Heart right ventricle (tissue), 16 donors: ENCODE measurements at regions not wholly inside any gene's neighbourhood (a gene's known extent, or its start where the extent isn't known, plus 50 kb on each side); places are given as distances from the start of the nearest gene placed in this dataset.

ENCODE experiments used
- ATAC-seq, 8 donors: fragments of 200-7000 bp; cut with Tn5 transposase; one replicate each; pipeline ENCODE4 v1.9.1; 2020; ENCODE audit warnings: mild to moderate bottlenecking in 8 of 8, moderate library complexity in 8 of 8, moderate number of reproducible peaks in 1 of 8
- DNase-seq, 2 donors: peaks; one replicate each; pipeline ENCODE4 v3.0.0-alpha.2; 2020
- H3K27ac ChIP-seq, 10 donors: fragments of 200-600 bp; sonication (generic) in 2 of 10; one replicate each; pipeline versions ENCODE4 v1.5.0 to v1.8.0; 2020 to 2022; ENCODE audit warnings: mild to moderate bottlenecking in 3 of 10
- H3K27me3 ChIP-seq, 7 donors: fragments of 200-600 bp; one replicate each; pipeline ENCODE4 v1.8.0; 2021 to 2022; ENCODE audit warnings: mild to moderate bottlenecking in 2 of 7
- H3K36me3 ChIP-seq, 9 donors: fragments of 200-600 bp; sonication (generic) in 1 of 9; one replicate each; pipeline versions ENCODE4 v1.5.0 to v1.8.0; 2020 to 2022; ENCODE audit warnings: mild to moderate bottlenecking in 2 of 9
- H3K4me1 ChIP-seq, 9 donors: fragments of 200-600 bp; sonication (generic) in 1 of 9; one replicate each; pipeline versions ENCODE4 v1.5.0 to v1.8.0; 2020 to 2022; ENCODE audit warnings: mild to moderate bottlenecking in 4 of 9
- H3K4me3 ChIP-seq, 10 donors: fragments of 200-600 bp; sonication (generic) in 2 of 10; one replicate each; pipeline versions ENCODE4 v1.5.0 to v1.8.0; 2020 to 2022; ENCODE audit warnings: mild to moderate bottlenecking in 7 of 10, moderate library complexity in 2 of 10
- H3K9me3 ChIP-seq, 11 donors: fragments of 200-600 bp in 10 of 11; sonication (generic) in 2 of 11; one replicate each; pipeline versions ENCODE4 v1.5.0 to v1.8.0; 2013 to 2022; ENCODE audit warnings: mild to moderate bottlenecking in 2 of 11, control low read depth in 1 of 11, moderate library complexity in 1 of 11
- CTCF ChIP-seq, 9 donors: fragments of 200-600 bp; sonication (generic) in 2 of 9; IDR thresholded peaks; one replicate each; pipeline versions ENCODE4 v1.5.0 to v1.8.0; 2021 to 2022; ENCODE audit warnings: antibody characterized with exemption in 9 of 9, mild to moderate bottlenecking in 5 of 9, moderate library complexity in 1 of 9
- WGBS, 2 donors: extraction: QIAGEN DNeasy Blood & Tissue Kit; methylation state at CpG; one replicate each; pipeline ENCODE4 v1.1.7; 2013; ENCODE audit warnings: inconsistent platforms in 1 of 2; 5-methylcytosine and 5-hydroxymethylcytosine counted together
- intact Hi-C, 10 donors: fragments of 100-400 bp; cut with DNase I; formaldehyde crosslinking; loops; one replicate each; pipeline versions ENCODE4 v1.11.1 to v1.14.2; 2022
- donor health status: Arrhythmogenic right ventricular cardiomyopathy.
- donor health status: ischemic (EF 13 %, LVEDD 7.1; RV severe dilation, severe dysfunction).
- donor health status: healthy with polysubstance abuse.
- donor health status: DM: no; HTN: yes; CAD: no.
- donor health status: DM: no; HTN: no; CAD: no.
- donor health status: ischemic (EF 25% LVEDD 6.9; RV normal size, moderate dysfunction).
- donor health status: ischemic (EF 25% LVEDD 5.7; RV mildly dilated, moderate dysfunction).
- donor health status: healthy.
- donor health status: DM: yes; HTN: yes; CAD: no.
- donor health status: Ischemic cardiomyopathy.
- donor health status: ischemic (EF 35%, LVEDD 5.7; RV mildly dilated, moderate dysfunction).
- donor health status: nonischemic (EF 11% LVEDD 7.7; RV severe dilation, severe dysfunction).
- donor health status: DM: yes; HTN: yes; CAD: no.
- donor health status: PGD.
- donor health status: ischemic (EF 29% LVEDD 5.4; RV normal size, mild dysfunction).
- donor health status: nonischemic (EF 23%, LVEDD 6.1; RV moderate dilation, normal function).

DNA sequence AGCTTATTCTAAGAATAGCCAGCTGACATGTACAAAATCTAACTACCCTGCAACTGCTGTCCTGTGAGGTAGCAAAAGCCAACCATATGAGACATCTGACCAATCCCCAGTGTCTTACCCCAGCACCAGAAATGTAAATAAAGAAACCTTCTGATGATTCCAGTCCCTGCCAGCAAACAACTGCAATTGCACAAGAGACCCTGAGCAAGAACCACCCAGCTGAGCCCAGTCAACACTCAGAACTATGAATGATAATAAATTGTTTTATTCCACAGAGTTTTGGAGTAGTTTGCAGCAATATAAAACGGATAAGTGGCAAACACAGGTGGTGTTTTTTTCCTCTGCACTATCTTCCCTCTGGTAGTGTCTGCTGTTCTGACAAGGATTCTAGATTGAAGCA lies 94.9 kb downstream of the ERCC5 start:
- DNase-seq (no peak), ATAC-seq (no peak)
- H3K36me3 ChIP-seq = no peaks in the 10 kb centered on the region
- 78 to 88% methylated on average over 1 of the region's 1 CpG for WGBS, 2 donors
- H3K27ac ChIP-seq = no peak overlapping the region
- intact Hi-C loops = no loop called here
- no peak overlapping the region for H3K4me3 ChIP-seq
- TF ChIP-seq CTCF (IDR thresholded peaks at IDR 0.05) = no peak
- H3K27me3 ChIP-seq = peaks cover 0 to 5% (median 0%) of the 10 kb centered on the region in 7 donors
- H3K4me1 ChIP-seq = no peaks in the 10 kb centered on the region
- H3K9me3 ChIP-seq = peaks cover 0 to 20% (median 0%) of the 10 kb centered on the region in 11 donors

- DNase-seq (no peak), ATAC-seq (no peak)
- 78% methylated on average over 5 of the region's 5 CpGs for WGBS, 2 donors
- Histone ChIP-seq H3K27ac (no peak overlapping the region), H3K36me3 (no peaks in the 10 kb centered on the region), H3K4me3 (no peak overlapping the region), H3K27me3 (peaks cover 0 to 5% (median 0%) of the 10 kb centered on the region in 7 donors), H3K9me3 (peaks cover 0 to 20% (median 0%) of the 10 kb centered on the region in 11 donors), H3K4me1 (no peaks in the 10 kb centered on the region)
- TF ChIP-seq CTCF (IDR thresholded peaks at IDR 0.05) = no peak
- intact Hi-C loops = no loop called here
Observed at GRCh38 chr13:102940143-102940542, 94.3 kb downstream of the ERCC5 start.

DNA sequence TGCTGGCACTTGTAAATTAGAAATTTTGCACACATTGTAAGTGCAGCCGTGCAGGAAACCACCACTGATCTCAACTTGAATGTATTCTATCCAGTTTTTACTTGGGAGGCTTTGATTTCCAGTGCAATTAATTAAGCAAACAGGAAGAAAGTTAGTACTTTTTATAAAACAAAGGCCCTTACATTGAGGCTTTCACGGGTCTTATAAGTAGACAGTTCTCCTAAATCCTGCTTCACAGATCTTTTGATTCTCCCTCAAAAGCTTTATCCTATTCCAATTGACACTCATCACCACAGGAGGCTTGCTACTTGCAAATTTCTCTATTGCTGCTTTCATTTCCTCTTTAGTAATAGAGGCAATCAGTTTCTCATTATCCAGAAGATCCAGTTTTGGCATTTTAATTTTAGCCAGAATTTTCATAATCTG lies 90.1 kb downstream of the ERCC5 start:
- no peak for ATAC-seq
- Histone ChIP-seq H3K4me3 (no peak overlapping the region), H3K4me1 (no peaks in the 10 kb centered on the region), H3K9me3 (peaks cover 0 to 8% (median 0%) of the 10 kb centered on the region in 11 donors), H3K27ac (no peak overlapping the region), H3K36me3 (no peaks in the 10 kb centered on the region), H3K27me3 (no peaks in the 10 kb centered on the region)
- TF ChIP-seq CTCF (IDR thresholded peaks at IDR 0.05) = no peak
- no peak for DNase-seq
- 53 to 64% methylated on average over 2 of the region's 2 CpGs for WGBS, 2 donors
- intact Hi-C loops = no loop called here

DNA sequence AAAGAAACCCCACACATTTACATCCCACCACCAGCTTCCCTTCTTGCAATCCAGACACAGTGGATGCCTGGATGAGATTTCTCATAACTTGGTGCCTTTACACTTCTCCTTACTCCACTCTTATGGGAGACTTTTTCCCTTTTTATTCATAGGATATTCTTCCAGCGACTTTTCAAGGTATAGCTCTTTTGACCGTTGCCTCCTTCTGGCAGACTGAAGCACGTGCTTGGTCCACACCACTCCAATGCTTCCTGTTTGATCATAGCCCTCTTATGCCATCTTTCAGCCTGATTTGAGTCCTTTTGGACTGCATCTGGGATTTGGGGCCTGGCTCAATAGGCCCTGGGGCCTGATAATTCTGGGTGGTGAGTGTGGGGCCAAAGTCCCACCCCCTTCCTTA lies 87.7 kb downstream of the ERCC5 start:
- Histone ChIP-seq H3K4me1 (no peaks in the 10 kb centered on the region), H3K36me3 (no peaks in the 10 kb centered on the region), H3K27me3 (no peaks in the 10 kb centered on the region), H3K4me3 (no peak overlapping the region), H3K9me3 (no peaks in the 10 kb centered on the region), H3K27ac (no peak overlapping the region)
- intact Hi-C loops = no loop called here
- no peak for TF ChIP-seq CTCF (IDR thresholded peaks at IDR 0.05)
- WGBS, 2 donors = 84 to 91% methylated on average over 3 of the region's 3 CpGs
- no peak for ATAC-seq
- DNase-seq = no peak
